Caco-2 (cell line): ENCODE measurements at regions not wholly inside any gene's neighbourhood (a gene's known extent, or its start where the extent isn't known, plus 50 kb on each side); places are given as distances from the start of the nearest gene placed in this dataset.

Experiments used
- BruUV-seq: library from RNA; stranded (reverse); fragments of 400-500 nt; replicated peaks from 2 replicates; lab custom pipeline; 2021; lab: Mats Ljungman, UMichigan
- CTCF ChIA-PET: fragments of 300-600 bp; sonication (Branson Sonifier 250); formaldehyde crosslinking; loops from one replicate; lab custom pipeline; 2022; ENCODE audit warnings: antibody characterized with exemption; lab: Charles Lee
- POLR2A ChIA-PET: fragments of 300-600 bp; sonication (Branson Sonifier 250); formaldehyde crosslinking; loops from one replicate; lab custom pipeline; 2022; ENCODE audit warnings: antibody characterized with exemption; lab: Charles Lee
- DNase-seq, 2 experiments: peaks; one replicate each; pipeline versions ENCODE4 v3.0.0 to v3.0.0-alpha.2; 2020 to 2022
- H3K27me3 ChIP-seq: replicated peaks from 2 replicates; pipeline ENCODE4 v1.6.0; 2011; ENCODE audit warnings: low read length; ENCODE audit not compliant: control insufficient read depth, insufficient read depth
- H3K36me3 ChIP-seq: 2 replicates; pipeline ENCODE4 v1.5.1; 2011; ENCODE audit warnings: low read length; ENCODE audit not compliant: control insufficient read depth, insufficient read depth
- H3K4me1 ChIP-seq: fragments of 250-450 bp; sonication (Bioruptor Pico); 2 replicates; pipeline ENCODE4 v1.5.1; 2020; ENCODE audit warnings: mild to moderate bottlenecking
- H3K4me3 ChIP-seq: 2 replicates; pipeline ENCODE4 v1.5.1; 2011; ENCODE audit warnings: low read depth, mild to moderate bottlenecking, control low read depth, low read length
- H3K9me3 ChIP-seq: fragments of 250-450 bp; sonication (Bioruptor Pico); 2 replicates; pipeline ENCODE4 v1.5.1; 2020; ENCODE audit warnings: mild to moderate bottlenecking, moderate library complexity
- H3K27ac Mint-ChIP-seq: one replicate; pipeline ENCODE4 v1.8.0; 2022; ENCODE audit warnings: mixed read lengths; ENCODE audit not compliant: unreplicated experiment
- H3K27me3 Mint-ChIP-seq: one replicate; pipeline ENCODE4 v1.8.0; 2022; ENCODE audit warnings: mixed read lengths; ENCODE audit not compliant: insufficient read depth, unreplicated experiment
- H3K36me3 Mint-ChIP-seq: one replicate; pipeline ENCODE4 v1.8.0; 2022; ENCODE audit warnings: mild to moderate bottlenecking, mixed read lengths; ENCODE audit not compliant: insufficient read depth, unreplicated experiment
- H3K4me1 Mint-ChIP-seq: one replicate; pipeline ENCODE4 v1.8.0; 2022; ENCODE audit warnings: low read depth, mixed read lengths; ENCODE audit not compliant: unreplicated experiment
- H3K4me3 Mint-ChIP-seq: one replicate; pipeline ENCODE4 v1.8.0; 2022; ENCODE audit warnings: mild to moderate bottlenecking, moderate library complexity, mixed read lengths; ENCODE audit not compliant: unreplicated experiment
- H3K9me3 Mint-ChIP-seq: one replicate; pipeline ENCODE4 v1.8.0; 2022; ENCODE audit warnings: mixed read lengths; ENCODE audit not compliant: unreplicated experiment
- CTCF ChIP-seq, 2 experiments: fragments of 200-600 bp in 1 of 2; IDR thresholded peaks; 1 replicate in 1 of 2; 2 replicates in 1 of 2; pipeline versions ENCODE4 v1.5.1 to v1.8.0; 2011 to 2022; ENCODE audit warnings: antibody characterized with exemption in 1 of 2, control low read depth in 1 of 2, inconsistent platforms in 1 of 2, low read depth in 1 of 2, low read length in 1 of 2, mild to moderate bottlenecking in 1 of 2, moderate library complexity in 1 of 2; ENCODE audit not compliant: insufficient read depth in 1 of 2, severe bottlenecking in 1 of 2, unreplicated experiment in 1 of 2
- intact Hi-C: fragments of 100-400 bp; cut with micrococcal nuclease; formaldehyde crosslinking; loops from one replicate; pipeline ENCODE4 v1.10.0; 2022; ENCODE audit not compliant: unreplicated experiment

- Histone ChIP-seq H3K4me1 (no peaks in the 10 kb centered on the region), H3K9me3 (no peaks in the 10 kb centered on the region), H3K27me3 (no peaks in the 10 kb centered on the region), H3K36me3 (no peaks in the 10 kb centered on the region), H3K4me3 (no peak overlapping the region)
- H3K4me3 Mint-ChIP-seq = no peak overlapping the region
- ChIA-PET CTCF (no interaction called here), POLR2A (no interaction called here)
- no peak overlapping the region for H3K27ac Mint-ChIP-seq
- no peaks in the 10 kb centered on the region for H3K27me3 Mint-ChIP-seq
- BruUV-seq = no TSS peak
- no peak for TF ChIP-seq CTCF (IDR thresholded peaks at IDR 0.05; ENCODE audit: insufficient read depth in 1 of 2, low read depth in 1 of 2, low read length in 1 of 2, severe bottlenecking in 1 of 2, unreplicated experiment in 1 of 2)
- no peaks in the 10 kb centered on the region for H3K9me3 Mint-ChIP-seq
- no peaks in the 10 kb centered on the region for H3K4me1 Mint-ChIP-seq
- DNase-seq = no peak
- no peaks in the 10 kb centered on the region for H3K36me3 Mint-ChIP-seq
- intact Hi-C loops = no loop called here
Observed at GRCh38 chr2:144711630-144712549, 192.0 kb upstream of the ZEB2 start.

GRCh38 chr2:144711084-144711483, 191.2 kb upstream of the ZEB2 start:
- intact Hi-C loops = no loop called here
- no peak overlapping the region for H3K27ac Mint-ChIP-seq

GRCh38 chr2:144708626-144709025, 188.7 kb upstream of the ZEB2 start:
- Mint-ChIP-seq H3K4me1 (no peaks in the 10 kb centered on the region), H3K27me3 (no peaks in the 10 kb centered on the region), H3K9me3 (no peaks in the 10 kb centered on the region), H3K4me3 (no peak overlapping the region), H3K27ac (no peak overlapping the region), H3K36me3 (no peaks in the 10 kb centered on the region)
- H3K4me1 ChIP-seq = no peaks in the 10 kb centered on the region
- H3K36me3 ChIP-seq = no peaks in the 10 kb centered on the region
- H3K27me3 ChIP-seq = no peaks in the 10 kb centered on the region
- no TSS peak for BruUV-seq
- H3K4me3 ChIP-seq = no peak overlapping the region
- TF ChIP-seq CTCF (IDR thresholded peaks at IDR 0.05; ENCODE audit: insufficient read depth in 1 of 2, low read depth in 1 of 2, low read length in 1 of 2, severe bottlenecking in 1 of 2, unreplicated experiment in 1 of 2) = no peak
- no peak for DNase-seq
- POLR2A ChIA-PET = no interaction called here
- CTCF ChIA-PET = no interaction called here
- H3K9me3 ChIP-seq = no peaks in the 10 kb centered on the region
- intact Hi-C loops = no loop called here

More at GRCh38 chr2:144711084-144711483, 191.2 kb upstream of the ZEB2 start:
- Histone ChIP-seq H3K4me3 (no peak overlapping the region), H3K4me1 (no peaks in the 10 kb centered on the region), H3K9me3 (no peaks in the 10 kb centered on the region), H3K36me3 (no peaks in the 10 kb centered on the region), H3K27me3 (no peaks in the 10 kb centered on the region)
- TF ChIP-seq CTCF (IDR thresholded peaks at IDR 0.05; ENCODE audit: insufficient read depth in 1 of 2, low read depth in 1 of 2, low read length in 1 of 2, severe bottlenecking in 1 of 2, unreplicated experiment in 1 of 2) = no peak
- BruUV-seq = no TSS peak
- Mint-ChIP-seq H3K4me3 (no peak overlapping the region), H3K36me3 (no peaks in the 10 kb centered on the region), H3K27me3 (no peaks in the 10 kb centered on the region), H3K4me1 (no peaks in the 10 kb centered on the region), H3K9me3 (no peaks in the 10 kb centered on the region)
- DNase-seq = no peak
- POLR2A ChIA-PET = no interaction called here
- CTCF ChIA-PET = no interaction called here
